NCI-H345 (cell line): ENCODE measurements at regions not wholly inside any gene's neighbourhood (a gene's known extent, or its start where the extent isn't known, plus 50 kb on each side); places are given as distances from the start of the nearest gene placed in this dataset.

Source experiments
- DNase-seq: peaks from one replicate; lab custom pipeline; 2025; lab: John Stamatoyannopoulos, UW

DNA sequence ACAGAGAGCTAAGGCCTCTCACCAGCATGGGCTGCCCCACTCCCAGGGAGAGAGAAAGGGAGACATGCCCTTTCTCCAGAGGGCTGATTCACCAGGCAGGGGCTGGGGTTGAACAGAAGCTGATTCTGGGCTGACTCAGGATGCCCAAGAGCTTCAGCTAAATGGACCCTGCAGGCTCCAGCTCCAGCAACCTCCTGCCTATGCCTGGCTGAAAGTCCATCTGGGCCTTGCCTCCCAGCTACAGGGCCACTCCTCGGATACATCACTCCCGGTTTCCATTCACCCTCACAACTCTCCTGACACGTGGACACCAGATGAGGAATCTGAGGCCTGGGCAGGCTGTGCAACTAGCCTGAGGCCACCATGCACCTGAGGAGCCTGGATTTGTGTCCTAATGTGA lies 215.5 kb downstream of the BUD13 start:
- DNase-seq = no peak

DNA sequence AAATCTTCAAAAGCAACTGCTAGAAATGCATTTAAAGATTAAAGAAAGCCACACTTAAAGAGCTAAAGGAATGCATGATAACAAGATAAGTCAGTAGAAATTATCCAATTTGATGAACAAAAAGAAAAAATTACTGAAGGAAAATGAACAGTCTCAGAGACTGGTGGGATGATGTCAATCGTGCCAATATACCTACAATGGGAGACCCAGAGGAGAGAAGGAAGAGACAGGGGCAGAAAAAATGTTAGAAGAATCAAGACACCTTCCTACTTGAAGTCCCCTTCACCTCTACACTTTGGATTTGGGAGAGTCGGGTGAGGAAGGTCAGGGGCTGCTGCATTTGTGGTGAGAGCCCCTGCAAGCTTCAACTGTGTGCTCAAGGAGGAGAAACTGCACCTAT lies 216.3 kb downstream of the BUD13 start:
- no peak for DNase-seq

DNA sequence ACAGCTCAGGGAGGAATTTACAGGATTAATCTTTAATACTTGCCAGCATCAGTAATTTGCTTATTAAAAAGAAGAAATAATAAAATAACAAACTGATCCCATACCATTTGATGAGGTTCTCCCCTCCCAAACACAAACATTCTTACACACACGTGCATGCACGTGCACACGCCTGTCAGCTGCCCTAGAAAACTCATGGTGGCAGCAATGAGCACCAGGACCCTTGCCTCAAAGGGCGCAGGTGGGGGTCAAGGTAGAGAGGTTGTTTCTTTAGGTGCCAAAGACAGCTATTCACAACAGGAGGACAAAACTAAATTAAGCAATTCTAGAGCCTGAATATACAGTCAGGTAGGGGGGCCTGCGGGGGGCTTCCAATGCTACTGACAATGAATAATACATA lies 219.3 kb downstream of the BUD13 start:
- DNase-seq = no peak

DNA sequence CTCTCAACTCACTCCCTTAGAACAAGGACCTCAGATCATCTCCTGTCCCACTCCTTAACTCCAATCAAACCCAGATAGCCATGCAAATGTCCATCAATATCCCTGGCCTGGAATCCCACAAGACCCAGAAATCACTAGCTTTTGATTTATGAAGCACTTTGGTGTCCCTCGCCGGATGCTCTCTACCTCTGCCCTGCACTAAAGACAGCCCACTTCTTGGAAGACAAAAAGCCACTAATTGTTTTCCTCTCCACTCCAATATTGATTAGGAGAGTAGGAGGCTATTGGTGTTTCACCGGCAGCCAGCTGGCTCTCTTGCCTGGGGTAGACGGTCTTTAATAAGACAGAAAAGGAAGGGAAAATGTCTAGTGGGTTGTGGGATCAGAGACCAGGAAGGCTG lies 221.2 kb downstream of the BUD13 start:
- DNase-seq = no peak

DNA sequence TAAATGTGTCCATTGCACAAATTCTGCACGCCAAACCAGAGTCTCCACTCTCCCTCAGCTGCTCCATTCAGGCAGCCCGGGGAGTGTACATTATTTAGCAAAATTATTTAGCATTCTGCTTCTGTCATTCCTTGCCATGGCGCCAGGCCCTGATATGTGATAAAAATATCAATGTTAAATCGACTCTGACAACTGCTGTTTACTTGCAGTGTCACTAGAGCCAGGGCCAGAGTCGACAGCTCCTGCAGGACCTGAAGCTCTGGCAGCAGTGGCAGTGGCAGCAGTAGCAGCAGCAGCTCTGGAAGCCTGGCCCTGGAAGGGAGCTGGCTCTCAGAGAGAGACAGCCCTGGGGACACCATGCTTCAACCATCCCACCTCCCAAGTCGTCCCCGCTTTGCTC lies 224.5 kb downstream of the BUD13 start:
- DNase-seq = no peak

DNA sequence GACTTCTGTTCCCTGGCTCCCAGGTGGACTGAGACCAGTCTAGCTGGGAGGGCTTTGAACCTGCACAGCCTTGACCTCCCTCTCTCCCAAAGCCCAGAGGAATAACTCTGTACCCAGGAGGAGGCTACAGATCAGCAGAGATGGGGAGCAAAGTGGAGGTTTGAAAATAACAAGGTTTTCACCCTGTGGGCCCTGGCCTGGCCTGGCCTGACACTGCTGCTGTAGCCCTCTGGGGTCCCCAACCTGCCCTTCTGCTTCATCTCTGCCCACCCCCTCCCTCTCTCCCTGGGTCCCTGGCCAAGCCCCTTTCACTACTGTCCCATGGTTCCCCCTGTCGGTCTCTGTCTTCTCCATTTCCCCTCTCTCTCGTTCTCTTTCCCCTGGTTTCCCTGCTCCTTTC lies 225.2 kb downstream of the BUD13 start:
- DNase-seq = no peak

DNA sequence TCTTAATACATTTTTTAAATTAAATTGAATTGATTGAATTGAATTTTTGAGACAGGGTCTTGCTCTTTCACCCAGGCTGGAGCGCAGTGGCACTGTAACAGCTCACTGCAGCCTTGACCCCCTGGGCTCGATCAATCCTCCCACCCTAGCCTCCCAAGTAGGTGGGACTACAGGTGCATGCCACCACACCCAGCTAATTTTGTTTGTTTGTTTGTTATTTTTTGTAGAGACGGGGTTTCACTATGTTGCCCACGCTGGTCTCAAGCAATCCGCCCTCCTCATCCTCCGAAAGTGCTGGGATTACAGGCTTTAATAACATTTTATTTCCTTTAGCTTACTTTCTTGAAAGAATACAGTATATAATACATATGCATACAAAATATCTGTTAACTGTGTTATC lies 226.9 kb downstream of the BUD13 start:
- no peak for DNase-seq

DNA sequence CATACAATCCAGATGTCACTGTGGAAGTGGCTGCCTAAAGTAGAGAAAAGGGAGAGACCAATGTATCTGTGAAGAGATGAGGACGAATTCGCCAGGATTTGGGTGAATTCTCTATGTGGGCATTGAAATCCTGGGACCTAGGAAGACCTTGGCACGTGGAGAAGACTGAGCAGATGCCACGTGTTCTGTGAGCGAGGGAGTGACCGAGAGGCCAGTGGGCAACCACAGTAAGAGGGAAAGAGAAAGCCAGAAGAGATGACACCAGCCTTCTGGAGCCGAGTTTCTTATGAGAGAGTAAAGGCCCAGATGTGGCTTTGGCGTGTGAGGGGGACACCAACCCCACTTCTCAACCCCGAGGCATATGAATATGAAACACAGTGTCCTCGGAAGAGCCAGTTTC lies 228.1 kb downstream of the BUD13 start:
- no peak for DNase-seq

DNA sequence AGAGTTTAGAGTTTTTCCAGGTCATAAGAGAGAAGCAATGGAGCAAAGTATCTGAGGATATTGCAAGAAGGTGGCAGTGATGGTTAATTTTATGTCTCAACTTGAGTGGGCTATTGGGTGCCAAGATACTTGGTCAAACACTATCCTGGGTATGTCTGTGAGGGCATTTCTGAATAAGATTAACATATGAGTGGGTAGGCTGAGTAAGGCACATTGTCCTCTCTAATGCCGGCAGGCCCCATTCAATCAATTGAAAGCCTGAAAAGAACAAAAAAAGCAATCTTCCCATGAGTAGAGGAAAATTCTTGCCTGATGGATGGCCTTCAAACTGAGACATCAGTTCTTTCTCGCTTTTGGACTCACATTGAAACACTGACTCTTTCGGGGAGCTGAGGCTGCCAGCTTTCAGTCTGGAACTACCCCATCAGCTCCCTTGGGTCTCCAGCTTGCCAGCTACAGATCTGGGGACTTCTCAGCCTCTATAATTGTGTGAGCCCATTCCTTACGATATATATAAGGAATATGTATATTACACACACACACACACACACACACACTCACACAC lies 228.8 kb downstream of the BUD13 start:
- DNase-seq = no peak

DNA sequence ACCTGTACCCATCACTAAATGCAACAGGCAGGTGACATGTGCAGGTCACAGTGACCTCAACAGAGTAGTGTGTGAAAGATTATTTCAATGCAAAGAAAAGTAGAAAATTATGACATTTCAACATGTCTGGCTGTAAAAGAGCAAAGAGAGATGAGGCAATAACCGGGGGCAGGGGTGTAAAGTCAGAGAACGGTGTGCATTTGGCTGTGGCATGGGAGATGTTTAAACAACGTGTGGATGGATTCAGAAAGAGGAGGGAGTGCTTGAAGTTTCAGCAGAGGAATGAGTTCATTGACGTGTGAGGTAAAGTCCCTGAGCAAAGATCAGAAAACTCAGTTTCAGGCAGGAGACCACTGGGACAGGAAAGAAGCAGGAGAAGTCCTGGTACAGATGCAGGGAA lies 229.7 kb downstream of the BUD13 start:
- no peak for DNase-seq

DNA sequence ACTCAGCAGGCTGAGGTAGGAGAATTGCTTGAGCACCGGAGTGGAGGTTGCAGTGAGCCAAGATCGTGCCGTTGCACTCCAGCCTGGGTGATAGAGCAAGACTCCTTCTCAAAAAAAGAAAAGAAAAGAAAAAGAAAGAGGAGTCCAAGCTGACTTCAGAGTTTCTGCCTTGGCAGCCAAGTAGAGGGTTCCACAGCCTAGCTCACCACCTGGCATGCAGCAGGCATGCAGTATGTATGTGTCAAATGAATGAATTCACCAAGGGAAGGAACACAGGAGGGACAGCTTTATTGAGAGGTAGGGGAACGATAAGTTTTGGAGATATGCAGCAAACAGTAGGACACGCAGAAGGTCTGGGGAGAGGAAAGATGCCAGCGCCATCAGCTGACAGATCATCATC lies 230.4 kb downstream of the BUD13 start:
- no peak for DNase-seq

DNA sequence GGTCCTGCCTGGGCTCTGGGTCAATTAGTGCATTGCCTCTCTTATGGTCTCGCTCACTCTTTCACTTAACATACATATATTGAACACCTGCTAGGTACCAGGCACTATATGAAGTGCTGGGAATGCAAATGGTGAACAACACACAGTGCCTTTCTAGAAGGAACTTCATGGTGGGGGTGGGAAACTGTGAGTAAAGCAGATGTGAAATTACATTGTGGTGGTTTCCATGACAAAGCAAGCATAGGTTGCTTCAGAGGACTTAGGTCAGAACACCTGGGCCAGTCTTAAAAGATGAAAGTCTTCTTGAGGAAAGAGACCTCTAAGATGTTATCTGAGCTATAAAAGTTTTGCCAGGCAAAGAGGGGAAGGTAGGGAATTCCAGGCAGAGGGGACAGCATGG lies 231.3 kb downstream of the BUD13 start:
- no peak for DNase-seq

DNA sequence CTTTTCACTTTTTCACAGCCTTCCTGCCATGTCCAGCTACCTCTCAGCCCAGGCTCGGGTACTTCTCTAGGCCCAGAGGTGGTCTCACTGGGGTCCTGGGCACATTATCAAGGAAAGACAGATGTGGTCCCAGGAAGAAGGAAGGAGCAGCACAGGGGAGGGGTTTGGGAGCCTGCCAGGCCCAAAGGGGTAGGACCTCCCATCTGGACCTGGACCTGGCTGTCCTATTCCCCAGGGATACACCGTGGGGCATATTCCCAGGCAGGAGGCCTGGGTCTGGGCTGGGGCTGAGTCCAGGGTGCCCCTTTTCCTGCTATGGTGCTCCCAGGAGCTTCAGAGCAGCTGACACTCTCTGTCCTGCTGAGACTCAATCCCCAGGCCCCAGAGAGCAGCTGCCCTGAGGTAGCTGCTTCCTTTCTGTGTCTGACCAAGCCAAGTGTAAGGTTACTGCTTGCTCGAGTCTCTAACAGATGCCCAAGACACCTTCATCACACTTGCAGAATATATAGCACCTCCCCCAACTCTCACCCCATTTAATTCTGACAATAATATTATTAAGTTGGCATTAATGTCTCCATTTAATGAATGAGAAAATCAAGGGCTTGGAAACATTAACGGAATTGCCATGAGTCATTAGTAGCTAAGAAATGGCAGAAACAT lies 232.0 kb downstream of the BUD13 start:
- DNase-seq = no peak

DNA sequence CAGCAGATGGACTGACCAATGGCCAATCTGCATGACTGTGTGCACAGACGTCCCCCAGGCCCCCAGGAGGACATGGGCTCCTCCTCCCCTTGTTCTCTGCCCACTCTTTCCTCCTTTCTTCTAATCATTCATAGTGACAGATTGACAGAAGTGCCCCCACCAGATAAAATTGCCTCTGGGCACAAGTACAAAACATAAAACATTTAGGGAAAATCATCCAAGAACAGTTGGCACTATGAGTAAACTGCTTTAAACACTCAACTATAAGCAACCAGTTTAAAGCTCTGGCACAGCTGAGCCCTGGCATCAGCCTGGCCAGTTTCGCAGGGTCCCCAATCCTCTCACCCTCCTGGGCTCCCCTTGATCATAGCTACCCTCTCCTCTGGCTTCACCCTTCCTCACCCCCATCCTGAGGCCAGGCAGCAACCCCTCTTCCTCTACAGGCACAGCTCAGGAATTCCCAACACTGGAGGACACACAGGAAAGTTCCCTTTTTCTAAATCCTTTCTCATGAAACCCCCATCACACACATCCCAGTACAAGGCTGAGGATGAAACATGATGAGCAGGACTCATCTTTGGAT lies 232.9 kb downstream of the BUD13 start:
- DNase-seq = no peak

DNA sequence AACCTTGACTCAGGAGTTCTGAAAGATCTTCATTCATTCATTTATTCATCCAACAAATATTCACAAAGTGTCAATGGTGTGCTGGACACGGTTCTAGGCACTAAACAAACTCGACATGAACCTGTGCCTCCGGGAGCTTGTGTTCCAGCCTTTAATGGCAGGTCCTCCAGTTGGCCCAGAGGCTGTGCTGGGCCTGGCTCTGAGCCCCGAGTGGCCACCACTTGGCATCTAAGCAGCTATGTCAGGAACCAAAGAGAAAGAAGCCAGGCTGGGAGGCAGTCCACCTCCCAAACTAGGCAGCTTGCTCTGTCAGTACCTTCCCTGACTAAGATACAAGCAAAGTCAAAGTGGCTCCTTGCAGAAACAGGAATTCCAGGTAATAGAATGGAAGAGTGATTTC lies 233.6 kb downstream of the BUD13 start:
- no peak for DNase-seq

DNA sequence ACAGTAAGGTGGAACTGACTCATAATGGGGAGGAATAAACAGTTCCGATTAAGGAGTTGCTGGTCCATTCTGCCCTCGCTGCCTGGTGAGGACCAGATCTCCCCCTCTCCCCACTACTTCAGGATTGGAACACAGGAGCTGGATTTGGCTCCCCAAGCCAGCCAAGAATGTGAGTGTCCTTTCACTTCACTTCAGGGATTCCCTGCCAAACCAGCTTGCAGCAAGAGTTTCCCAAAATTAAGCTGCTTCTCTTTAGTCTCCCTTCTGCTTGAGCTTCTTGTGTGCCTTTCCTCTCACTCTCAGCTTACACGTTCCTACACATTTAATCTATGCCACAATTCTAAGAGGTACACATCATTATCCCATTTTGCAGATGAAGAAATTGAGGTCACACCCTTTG lies 234.1 kb downstream of the BUD13 start:
- DNase-seq = no peak

DNA sequence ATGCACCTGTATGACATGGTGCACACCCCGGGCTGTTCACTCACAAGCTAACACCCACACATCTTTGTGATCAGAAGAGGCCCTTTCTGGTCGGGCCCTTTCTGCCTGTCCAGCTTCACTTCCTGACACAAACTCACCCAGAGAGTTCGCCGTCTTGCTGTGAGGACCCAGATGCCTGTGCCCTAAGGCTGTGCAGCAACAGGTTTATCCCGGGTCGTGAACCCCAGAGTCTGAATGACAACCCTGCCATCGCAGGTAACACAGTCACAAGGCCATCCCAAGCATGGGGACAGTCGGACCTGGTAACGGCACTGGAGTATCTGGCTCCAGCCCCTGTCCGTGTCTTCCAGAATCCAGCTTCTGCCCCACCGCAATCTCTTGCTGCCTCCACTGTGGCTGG lies 235.1 kb downstream of the BUD13 start:
- no peak for DNase-seq

DNA sequence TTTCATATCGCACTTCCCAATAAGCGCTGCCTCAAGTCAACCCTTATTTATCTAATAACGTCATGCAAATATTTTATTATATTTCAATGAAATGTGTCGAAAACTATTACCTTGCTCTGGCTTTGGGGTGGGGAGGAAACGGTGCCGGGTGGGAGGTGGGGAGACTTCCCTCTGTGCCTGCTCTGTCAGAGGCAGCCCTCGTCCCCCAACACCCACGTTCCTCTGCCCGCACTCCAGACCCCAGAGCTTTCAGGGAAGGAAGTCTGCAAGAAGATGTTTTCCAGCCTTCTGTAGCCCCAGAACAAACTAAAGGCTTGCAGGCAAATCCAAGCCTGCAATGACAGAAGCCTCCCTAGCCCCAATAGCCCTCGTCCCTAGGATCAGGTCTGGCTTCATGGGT lies 235.7 kb downstream of the BUD13 start:
- no peak for DNase-seq

DNA sequence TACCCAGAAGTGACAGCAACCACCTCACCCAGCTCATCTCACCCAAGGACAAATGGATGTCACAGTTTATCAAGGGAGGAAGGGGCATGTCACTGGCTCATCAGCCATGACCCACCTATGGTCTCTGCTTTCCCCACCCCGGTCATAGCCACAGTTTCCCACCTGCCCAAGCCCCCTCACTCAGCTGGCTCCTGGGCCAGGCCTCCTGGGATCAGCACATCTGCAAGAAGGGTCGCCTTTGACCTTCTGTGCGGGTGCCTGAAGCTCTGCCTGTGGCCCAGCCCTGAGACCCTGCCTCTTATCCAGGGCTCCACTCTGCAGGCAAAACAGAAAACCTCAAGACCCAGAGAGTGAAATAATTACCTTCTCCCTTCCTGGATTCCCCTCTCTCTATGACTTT lies 236.4 kb downstream of the BUD13 start:
- DNase-seq = no peak

DNA sequence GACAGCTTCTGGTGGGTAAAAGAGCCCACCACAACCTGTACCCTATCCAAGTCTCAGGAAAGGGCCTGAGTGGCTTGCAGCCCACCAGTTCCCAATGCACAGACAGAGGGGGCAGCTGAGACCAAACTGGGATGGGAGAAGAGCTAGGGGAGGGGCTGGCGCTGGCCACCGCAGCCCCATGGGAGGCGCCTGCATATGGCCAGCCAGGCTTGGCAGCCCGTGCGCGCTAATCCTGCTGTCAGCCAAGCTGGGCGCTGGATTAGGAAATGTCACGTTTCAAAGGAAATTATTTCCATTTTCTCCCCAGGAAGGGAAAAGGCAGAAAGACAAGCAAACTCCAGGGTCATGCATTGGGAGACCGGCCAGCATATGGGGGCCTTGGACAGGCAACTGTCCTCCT lies 236.8 kb downstream of the BUD13 start:
- DNase-seq = no peak

DNA sequence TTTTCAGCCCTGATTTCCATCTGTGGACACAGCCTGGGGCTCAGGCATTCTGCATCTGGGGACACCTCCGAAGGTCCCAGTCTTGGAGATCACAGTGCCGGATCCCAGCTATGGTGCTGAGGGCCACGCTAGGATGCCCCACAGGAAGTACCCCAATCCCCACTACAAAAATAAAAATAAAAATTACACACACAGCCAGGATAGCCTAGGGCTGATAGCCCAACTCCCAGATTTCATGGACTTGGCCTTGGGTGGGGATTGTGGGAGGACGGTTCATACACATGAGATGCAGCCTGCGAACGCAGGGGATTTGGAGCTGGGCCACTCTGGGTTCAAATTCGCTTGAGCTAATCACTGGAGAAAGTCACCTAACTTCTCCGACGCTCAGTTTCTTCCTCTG lies 237.7 kb downstream of the BUD13 start:
- no peak for DNase-seq

DNA sequence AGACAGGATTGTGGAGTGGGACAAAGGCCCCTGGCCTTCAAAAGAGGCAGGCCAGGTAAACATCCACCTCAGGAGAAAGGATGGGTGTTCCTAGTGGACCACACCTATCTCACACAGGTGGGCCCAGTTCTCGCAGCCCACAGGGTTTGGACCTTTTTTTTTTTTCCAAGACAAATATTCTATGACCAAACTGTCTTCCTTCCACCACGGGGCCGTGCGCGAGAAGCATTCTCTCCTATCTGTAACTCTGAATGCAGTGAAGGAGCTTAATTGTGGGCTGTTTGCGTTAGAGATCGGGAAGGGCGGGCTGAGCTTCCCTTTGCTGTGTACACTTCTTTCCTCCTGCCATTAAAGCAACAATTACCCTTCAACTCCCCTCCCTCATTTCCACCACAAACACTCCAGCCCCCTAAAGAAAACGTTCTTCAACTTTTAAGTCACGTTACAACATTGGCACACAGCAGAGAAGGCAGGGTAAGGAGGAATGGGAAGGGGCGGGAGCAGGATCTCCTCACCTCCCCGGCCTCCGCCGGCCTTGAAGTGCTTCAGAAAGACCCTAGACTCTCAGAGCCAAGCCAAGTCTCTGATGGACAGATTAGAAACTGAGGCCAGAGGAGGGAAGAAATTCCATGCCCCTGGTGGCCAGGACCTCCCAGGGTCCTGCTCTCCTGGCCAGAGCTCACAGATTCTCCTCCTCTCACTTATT lies 238.4 kb downstream of the BUD13 start:
- no peak for DNase-seq

DNA sequence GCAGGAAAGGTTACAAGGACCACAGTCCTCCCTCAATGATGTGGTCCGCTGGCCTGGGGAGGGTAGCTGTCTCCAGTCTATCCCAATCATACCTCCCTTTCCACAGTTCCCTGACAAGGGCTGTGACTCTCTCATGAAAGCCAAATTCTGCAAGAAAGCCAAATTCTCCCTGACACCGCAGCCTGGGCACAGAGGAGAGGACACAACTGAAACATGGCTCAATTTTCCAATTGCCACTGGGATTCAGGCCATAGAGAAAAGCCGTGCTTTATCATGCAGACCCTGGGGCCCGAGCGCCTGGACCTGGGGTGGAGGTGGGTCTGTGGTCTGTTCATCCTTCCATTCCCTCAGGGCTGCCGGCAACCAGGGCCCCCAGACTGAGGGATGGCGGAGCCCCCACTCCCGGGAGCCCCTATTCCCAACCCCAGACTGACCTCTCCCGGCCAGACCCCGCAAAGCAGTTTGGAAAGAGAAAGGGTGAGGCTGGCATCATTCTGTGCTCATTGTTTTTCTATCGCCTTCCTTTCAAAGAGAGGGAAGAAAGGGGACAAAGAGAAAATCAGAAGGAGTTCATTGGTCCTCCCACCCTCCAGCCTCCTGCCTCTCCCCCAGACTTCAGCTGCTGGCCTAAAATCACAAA lies 239.5 kb downstream of the BUD13 start:
- no peak for DNase-seq
